ENCODE measurements at regions not wholly inside any gene's neighbourhood (a gene's known extent, or its start where the extent isn't known, plus 50 kb on each side); places are given as distances from the start of the nearest gene placed in this dataset.

DNA sequence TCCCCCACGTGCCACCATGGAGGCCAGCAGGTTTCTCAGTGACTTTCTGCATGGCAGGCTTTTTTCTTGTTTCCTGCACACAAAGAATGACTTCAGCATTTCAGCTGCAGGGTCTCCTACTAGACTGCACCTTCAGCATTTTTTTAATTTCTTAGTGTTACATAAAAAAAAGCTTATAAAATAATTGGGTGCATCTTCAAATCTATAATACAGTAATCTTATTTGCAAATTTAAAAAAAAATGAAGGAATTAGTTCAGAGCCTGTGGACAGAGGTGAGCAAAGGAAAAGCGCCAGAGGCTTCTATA is 57.6 kb downstream of the FAM50B start:
- H3K9me3 ChIP-seq: no peaks in the 10 kb centered on the region
- peaks cover 9% of the 10 kb centered on the region for H3K4me1 ChIP-seq
- intact Hi-C loops (cut with DNase I): no loop called here
- H3K27ac ChIP-seq: no peak overlapping the region
- TF ChIP-seq POLR2A (IDR thresholded peaks at IDR 0.05): no peak
- DNase-seq (ENCODE audit: extremely low spot score in 2 of 2): no peak
- H3K4me3 ChIP-seq: no peak overlapping the region
- H3K27me3 ChIP-seq: no peaks in the 10 kb centered on the region
- no peaks in the 10 kb centered on the region for H3K36me3 ChIP-seq

DNA sequence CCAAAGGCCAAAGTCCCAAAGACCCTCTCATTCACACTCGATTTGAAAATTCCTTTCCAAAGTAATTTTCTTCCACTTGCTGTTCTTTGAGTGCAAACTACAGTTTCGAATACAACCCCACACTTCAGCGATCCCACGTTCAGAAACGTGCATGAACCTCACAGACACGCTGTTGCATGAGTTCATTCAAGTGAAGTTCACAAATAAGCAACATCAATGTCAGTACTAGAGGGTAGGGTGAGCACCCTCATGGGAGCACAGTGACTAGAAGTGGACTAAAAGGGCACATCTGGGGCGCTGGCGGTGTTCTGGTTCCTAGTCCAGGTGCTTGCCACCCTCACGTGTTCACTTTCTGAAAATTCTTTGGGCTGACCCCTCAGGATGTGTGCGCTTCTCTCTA is 59.0 kb downstream of the FAM50B start:
- H3K4me1 ChIP-seq: peaks cover 23% of the 10 kb centered on the region
- TF ChIP-seq POLR2AphosphoS5 (IDR thresholded peaks at IDR 0.05; ENCODE audit: insufficient read depth in 1 of 2, low read depth in 1 of 2) (no peak), POLR2A (IDR thresholded peaks at IDR 0.05) (no peak)
- TF ChIP-seq, protein P1, sequence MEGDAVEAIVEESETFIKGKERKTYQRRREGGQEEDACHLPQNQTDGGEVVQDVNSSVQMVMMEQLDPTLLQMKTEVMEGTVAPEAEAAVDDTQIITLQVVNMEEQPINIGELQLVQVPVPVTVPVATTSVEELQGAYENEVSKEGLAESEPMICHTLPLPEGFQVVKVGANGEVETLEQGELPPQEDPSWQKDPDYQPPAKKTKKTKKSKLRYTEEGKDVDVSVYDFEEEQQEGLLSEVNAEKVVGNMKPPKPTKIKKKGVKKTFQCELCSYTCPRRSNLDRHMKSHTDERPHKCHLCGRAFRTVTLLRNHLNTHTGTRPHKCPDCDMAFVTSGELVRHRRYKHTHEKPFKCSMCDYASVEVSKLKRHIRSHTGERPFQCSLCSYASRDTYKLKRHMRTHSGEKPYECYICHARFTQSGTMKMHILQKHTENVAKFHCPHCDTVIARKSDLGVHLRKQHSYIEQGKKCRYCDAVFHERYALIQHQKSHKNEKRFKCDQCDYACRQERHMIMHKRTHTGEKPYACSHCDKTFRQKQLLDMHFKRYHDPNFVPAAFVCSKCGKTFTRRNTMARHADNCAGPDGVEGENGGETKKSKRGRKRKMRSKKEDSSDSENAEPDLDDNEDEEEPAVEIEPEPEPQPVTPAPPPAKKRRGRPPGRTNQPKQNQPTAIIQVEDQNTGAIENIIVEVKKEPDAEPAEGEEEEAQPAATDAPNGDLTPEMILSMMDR (IDR thresholded peaks at IDR 0.05): no peak
- no peak overlapping the region for H3K4me3 ChIP-seq
- no peaks in the 10 kb centered on the region for H3K36me3 ChIP-seq
- H3K27ac ChIP-seq: no peak overlapping the region
- intact Hi-C loops (cut with DNase I): no loop called here
- H3K27me3 ChIP-seq: no peaks in the 10 kb centered on the region
- DNase-seq (ENCODE audit: extremely low spot score in 2 of 2): no peak
- no peaks in the 10 kb centered on the region for H3K9me3 ChIP-seq

DNA sequence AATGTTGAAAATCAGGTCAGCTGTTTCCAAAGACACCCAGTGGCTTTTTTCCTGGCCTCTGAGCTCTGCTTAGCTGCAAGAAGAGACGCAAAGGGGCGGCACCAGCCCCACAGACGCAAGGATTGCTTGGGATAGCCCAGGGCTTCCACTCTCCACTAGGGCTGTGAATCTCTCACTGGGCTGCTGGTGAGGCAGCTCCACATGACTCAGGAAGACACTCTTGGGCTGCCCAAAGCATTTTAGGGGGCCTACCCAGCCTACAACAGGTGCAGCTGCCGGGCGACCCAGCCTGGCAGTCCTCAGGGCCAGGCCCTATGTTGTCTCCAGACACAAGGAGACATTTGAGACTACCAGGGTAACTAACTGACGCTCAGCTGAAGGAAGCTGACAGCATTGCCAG is 59.8 kb downstream of the FAM50B start:
- H3K4me1 ChIP-seq: peaks cover 30% of the 10 kb centered on the region
- TF ChIP-seq, protein P1 (IDR thresholded peaks at IDR 0.05): no peak
- no peak for TF ChIP-seq POLR2AphosphoS5 (IDR thresholded peaks at IDR 0.05; ENCODE audit: insufficient read depth in 1 of 2, low read depth in 1 of 2)
- H3K4me3 ChIP-seq: no peak overlapping the region
- no peak for DNase-seq (ENCODE audit: extremely low spot score in 2 of 2)
- H3K9me3 ChIP-seq: no peaks in the 10 kb centered on the region
- H3K27me3 ChIP-seq: no peaks in the 10 kb centered on the region
- H3K36me3 ChIP-seq: no peaks in the 10 kb centered on the region
- H3K27ac ChIP-seq: no peak overlapping the region
- intact Hi-C loops (cut with DNase I): no loop called here

DNA sequence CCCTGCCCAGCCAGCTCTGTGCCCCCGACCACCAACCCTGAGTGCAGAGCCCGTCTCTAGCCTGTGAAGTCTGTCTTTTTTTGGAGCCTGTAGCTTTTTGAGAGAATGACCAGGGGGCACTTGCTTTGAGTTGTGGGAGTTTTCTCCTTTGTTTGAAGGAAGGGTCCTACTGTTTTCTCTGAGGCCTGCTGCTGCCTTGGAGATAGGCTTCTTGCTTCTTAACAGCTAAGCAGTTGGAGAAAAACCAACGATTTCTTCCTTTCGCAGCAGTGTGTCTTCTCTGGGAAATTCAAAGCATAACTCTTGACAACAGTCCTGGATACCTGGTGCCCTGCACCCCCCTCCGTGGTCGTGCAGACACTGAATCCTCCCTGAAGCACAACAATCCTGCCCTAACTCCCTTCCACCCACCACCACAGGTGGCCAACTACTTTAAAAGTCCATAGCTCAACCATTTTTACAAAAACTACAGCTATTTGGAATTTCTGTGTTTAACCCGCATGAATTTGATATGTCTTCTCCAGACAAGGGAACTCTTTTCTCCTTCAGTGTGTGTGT is 61.0 kb downstream of the FAM50B start:
- TF ChIP-seq, protein P1 (IDR thresholded peaks at IDR 0.05): no peak
- intact Hi-C loops (cut with DNase I): no loop called here
- Histone ChIP-seq H3K4me3 (no peak overlapping the region), H3K9me3 (no peaks in the 10 kb centered on the region), H3K27ac (no peak overlapping the region), H3K4me1 (peaks cover 36% of the 10 kb centered on the region), H3K27me3 (no peaks in the 10 kb centered on the region), H3K36me3 (no peaks in the 10 kb centered on the region)
- no peak for DNase-seq (ENCODE audit: extremely low spot score in 2 of 2)

DNA sequence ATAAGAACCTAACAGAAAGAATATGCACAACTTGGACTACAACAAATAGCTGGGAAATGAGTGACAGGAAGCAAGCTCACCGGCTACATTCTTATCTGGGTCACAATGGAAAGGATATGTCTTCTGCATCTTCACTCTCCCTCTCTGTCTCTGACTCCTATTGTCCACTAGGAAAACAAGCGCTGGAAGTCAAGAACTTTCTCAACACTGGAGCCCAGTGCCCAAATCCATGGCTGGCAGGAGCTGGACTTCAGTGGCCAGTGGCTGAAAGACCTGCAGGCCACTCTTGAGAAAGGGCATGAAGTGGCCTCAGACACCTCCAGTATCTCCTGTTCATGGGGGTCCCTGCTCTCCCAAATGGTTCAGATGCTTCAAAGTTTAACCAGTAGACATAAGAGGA is 62.0 kb downstream of the FAM50B start:
- no peaks in the 10 kb centered on the region for H3K27me3 ChIP-seq
- H3K27ac ChIP-seq: peak overlapping the region; percentile 76
- H3K4me3 ChIP-seq: no peak overlapping the region
- H3K36me3 ChIP-seq: no peaks in the 10 kb centered on the region
- intact Hi-C loops (cut with DNase I): no loop called here
- TF ChIP-seq, protein P1 (IDR thresholded peaks at IDR 0.05): no peak
- TF ChIP-seq POLR2AphosphoS5 (IDR thresholded peaks at IDR 0.05; ENCODE audit: insufficient read depth in 1 of 2, low read depth in 1 of 2) (no peak), POLR2A (IDR thresholded peaks at IDR 0.05) (no peak)
- DNase-seq (ENCODE audit: extremely low spot score in 2 of 2): no peak
- no peaks in the 10 kb centered on the region for H3K9me3 ChIP-seq
- peaks cover 36% of the 10 kb centered on the region for H3K4me1 ChIP-seq

Data from vagina (tissue), 2 donors.